ENCODE measurements at regions not wholly inside any gene's neighbourhood (a gene's known extent, or its start where the extent isn't known, plus 50 kb on each side); places are given as distances from the start of the nearest gene placed in this dataset.

GRCh38 chr5:18069790-18070189, 435.5 kb downstream of the TAF11L14 start:
- H3K9me3 Mint-ChIP-seq = peaks cover 4% of the 10 kb centered on the region
- no peaks in the 10 kb centered on the region for H3K36me3 Mint-ChIP-seq (ENCODE audit: low read depth)
- ChIA-PET CTCF (no interaction called here), POLR2A (no interaction called here)
- DNase-seq = no peak
- H3K4me3 Mint-ChIP-seq = no peak overlapping the region
- H3K27me3 Mint-ChIP-seq = no peaks in the 10 kb centered on the region
- no peak overlapping the region for H3K27ac Mint-ChIP-seq
- H3K4me1 Mint-ChIP-seq = no peaks in the 10 kb centered on the region

- POLR2A ChIA-PET = no interaction called here
- Mint-ChIP-seq H3K36me3 (ENCODE audit: low read depth) (no peaks in the 10 kb centered on the region), H3K4me3 (no peak overlapping the region), H3K27me3 (no peaks in the 10 kb centered on the region), H3K4me1 (no peaks in the 10 kb centered on the region), H3K27ac (no peak overlapping the region), H3K9me3 (peaks cover 4% of the 10 kb centered on the region)
- no peak for DNase-seq
- CTCF ChIA-PET = no interaction called here
These were observed 438.3 kb downstream of the TAF11L14 start for GRCh38 chr5:18072600-18072999.

GRCh38 chr5:18074961-18075360, 440.7 kb downstream of the TAF11L14 start:
- Mint-ChIP-seq H3K27ac (no peak overlapping the region), H3K9me3 (peaks cover 7% of the 10 kb centered on the region), H3K27me3 (no peaks in the 10 kb centered on the region), H3K4me1 (no peaks in the 10 kb centered on the region), H3K4me3 (no peak overlapping the region), H3K36me3 (ENCODE audit: low read depth) (no peaks in the 10 kb centered on the region)
- CTCF ChIA-PET = no interaction called here
- POLR2A ChIA-PET = no interaction called here
- no peak for DNase-seq

GRCh38 chr5:18078157-18078556, 443.9 kb downstream of the TAF11L14 start:
- no peaks in the 10 kb centered on the region for H3K4me1 Mint-ChIP-seq
- peaks cover 4% of the 10 kb centered on the region for H3K9me3 Mint-ChIP-seq
- no peak overlapping the region for H3K4me3 Mint-ChIP-seq
- H3K27ac Mint-ChIP-seq = no peak overlapping the region
- DNase-seq = no peak
- ChIA-PET CTCF (no interaction called here), POLR2A (no interaction called here)
- no peaks in the 10 kb centered on the region for H3K27me3 Mint-ChIP-seq
- H3K36me3 Mint-ChIP-seq (ENCODE audit: low read depth) = no peaks in the 10 kb centered on the region

- H3K9me3 Mint-ChIP-seq = peaks cover 4% of the 10 kb centered on the region
- no peak overlapping the region for H3K4me3 Mint-ChIP-seq
- POLR2A ChIA-PET = no interaction called here
- no peaks in the 10 kb centered on the region for H3K4me1 Mint-ChIP-seq
- H3K27me3 Mint-ChIP-seq = no peaks in the 10 kb centered on the region
- no peak for DNase-seq
- H3K36me3 Mint-ChIP-seq (ENCODE audit: low read depth) = no peaks in the 10 kb centered on the region
- CTCF ChIA-PET = no interaction called here
- no peak overlapping the region for H3K27ac Mint-ChIP-seq
These were observed 445.6 kb downstream of the TAF11L14 start for GRCh38 chr5:18079831-18080230.

GRCh38 chr5:18088020-18088579, 453.8 kb downstream of the TAF11L14 start:
- Mint-ChIP-seq H3K4me3 (no peak overlapping the region), H3K4me1 (no peaks in the 10 kb centered on the region), H3K9me3 (peaks cover 6% of the 10 kb centered on the region), H3K27ac (no peak overlapping the region), H3K27me3 (no peaks in the 10 kb centered on the region), H3K36me3 (ENCODE audit: low read depth) (no peaks in the 10 kb centered on the region)
- ChIA-PET CTCF (no interaction called here), POLR2A (no interaction called here)
- no peak for DNase-seq

GRCh38 chr5:18090177-18090576, 455.9 kb downstream of the TAF11L14 start:
- no peak overlapping the region for H3K27ac Mint-ChIP-seq
- ChIA-PET CTCF (no interaction called here), POLR2A (no interaction called here)
- H3K9me3 Mint-ChIP-seq = peaks cover 5% of the 10 kb centered on the region
- no peak for DNase-seq
- H3K4me1 Mint-ChIP-seq = no peaks in the 10 kb centered on the region
- H3K36me3 Mint-ChIP-seq (ENCODE audit: low read depth) = no peaks in the 10 kb centered on the region
- no peak overlapping the region for H3K4me3 Mint-ChIP-seq
- H3K27me3 Mint-ChIP-seq = no peaks in the 10 kb centered on the region

- no peaks in the 10 kb centered on the region for H3K4me1 Mint-ChIP-seq
- no peaks in the 10 kb centered on the region for H3K36me3 Mint-ChIP-seq (ENCODE audit: low read depth)
- no peak overlapping the region for H3K4me3 Mint-ChIP-seq
- H3K27ac Mint-ChIP-seq = no peak overlapping the region
- H3K9me3 Mint-ChIP-seq = peaks cover 2% of the 10 kb centered on the region
- DNase-seq = no peak
- ChIA-PET CTCF (no interaction called here), POLR2A (no interaction called here)
- no peaks in the 10 kb centered on the region for H3K27me3 Mint-ChIP-seq
These were observed 456.9 kb downstream of the TAF11L14 start for GRCh38 chr5:18091142-18091541.

- Mint-ChIP-seq H3K4me1 (no peaks in the 10 kb centered on the region), H3K4me3 (no peak overlapping the region), H3K27me3 (no peaks in the 10 kb centered on the region), H3K36me3 (ENCODE audit: low read depth) (no peaks in the 10 kb centered on the region), H3K9me3 (peaks cover 2% of the 10 kb centered on the region), H3K27ac (no peak overlapping the region)
- POLR2A ChIA-PET = no interaction called here
- no peak for DNase-seq
- CTCF ChIA-PET = no interaction called here
These were observed 457.5 kb downstream of the TAF11L14 start for GRCh38 chr5:18091758-18092157.

GRCh38 chr5:18095061-18095460, 460.8 kb downstream of the TAF11L14 start:
- H3K4me1 Mint-ChIP-seq = no peaks in the 10 kb centered on the region
- no peak for DNase-seq
- H3K9me3 Mint-ChIP-seq = no peaks in the 10 kb centered on the region
- no peaks in the 10 kb centered on the region for H3K36me3 Mint-ChIP-seq (ENCODE audit: low read depth)
- ChIA-PET CTCF (no interaction called here), POLR2A (no interaction called here)
- no peak overlapping the region for H3K27ac Mint-ChIP-seq
- no peaks in the 10 kb centered on the region for H3K27me3 Mint-ChIP-seq
- H3K4me3 Mint-ChIP-seq = no peak overlapping the region

GRCh38 chr5:18097817-18098216, 463.6 kb downstream of the TAF11L14 start:
- Mint-ChIP-seq H3K4me1 (no peaks in the 10 kb centered on the region), H3K27me3 (no peaks in the 10 kb centered on the region), H3K4me3 (no peak overlapping the region), H3K9me3 (no peaks in the 10 kb centered on the region), H3K36me3 (ENCODE audit: low read depth) (no peaks in the 10 kb centered on the region), H3K27ac (no peak overlapping the region)
- POLR2A ChIA-PET = no interaction called here
- DNase-seq = no peak
- CTCF ChIA-PET = no interaction called here

GRCh38 chr5:18098691-18099090, 464.4 kb downstream of the TAF11L14 start:
- H3K9me3 Mint-ChIP-seq = no peaks in the 10 kb centered on the region
- H3K36me3 Mint-ChIP-seq (ENCODE audit: low read depth) = no peaks in the 10 kb centered on the region
- POLR2A ChIA-PET = no interaction called here
- H3K27ac Mint-ChIP-seq = no peak overlapping the region
- CTCF ChIA-PET = no interaction called here
- H3K4me3 Mint-ChIP-seq = no peak overlapping the region
- no peaks in the 10 kb centered on the region for H3K27me3 Mint-ChIP-seq
- no peaks in the 10 kb centered on the region for H3K4me1 Mint-ChIP-seq
- no peak for DNase-seq

GRCh38 chr5:18099261-18099660, 465.0 kb downstream of the TAF11L14 start:
- ChIA-PET POLR2A (no interaction called here), CTCF (no interaction called here)
- Mint-ChIP-seq H3K9me3 (no peaks in the 10 kb centered on the region), H3K4me3 (no peak overlapping the region), H3K27ac (no peak overlapping the region), H3K36me3 (ENCODE audit: low read depth) (no peaks in the 10 kb centered on the region), H3K4me1 (no peaks in the 10 kb centered on the region), H3K27me3 (no peaks in the 10 kb centered on the region)
- no peak for DNase-seq

GRCh38 chr5:18101532-18101931, 467.3 kb downstream of the TAF11L14 start:
- POLR2A ChIA-PET = no interaction called here
- no peak overlapping the region for H3K27ac Mint-ChIP-seq
- H3K4me3 Mint-ChIP-seq = no peak overlapping the region
- no peaks in the 10 kb centered on the region for H3K27me3 Mint-ChIP-seq
- no peaks in the 10 kb centered on the region for H3K36me3 Mint-ChIP-seq (ENCODE audit: low read depth)
- CTCF ChIA-PET = no interaction called here
- DNase-seq = no peak
- peaks cover 2% of the 10 kb centered on the region for H3K9me3 Mint-ChIP-seq
- no peaks in the 10 kb centered on the region for H3K4me1 Mint-ChIP-seq

GRCh38 chr5:18102733-18103132, 468.5 kb downstream of the TAF11L14 start:
- no peaks in the 10 kb centered on the region for H3K4me1 Mint-ChIP-seq
- ChIA-PET POLR2A (no interaction called here), CTCF (no interaction called here)
- no peak overlapping the region for H3K27ac Mint-ChIP-seq
- no peaks in the 10 kb centered on the region for H3K27me3 Mint-ChIP-seq
- H3K9me3 Mint-ChIP-seq = peaks cover 8% of the 10 kb centered on the region
- H3K36me3 Mint-ChIP-seq (ENCODE audit: low read depth) = no peaks in the 10 kb centered on the region
- no peak for DNase-seq
- H3K4me3 Mint-ChIP-seq = no peak overlapping the region
